SK-N-SH (cell line): ENCODE measurements at regions not wholly inside any gene's neighbourhood (a gene's known extent, or its start where the extent isn't known, plus 50 kb on each side); places are given as distances from the start of the nearest gene placed in this dataset.
"Not testable (repeated sequence)": the region's sequence is repeated elsewhere in the genome, so short reads cannot be mapped to it uniquely, and the experiment has no call there.

ENCODE experiments used
- CTCF ChIA-PET: fragments of 300-600, 350-600 bp; formaldehyde crosslinking; extraction: SDS; loops from one replicate; lab custom pipeline; 2021; lab: Yijun Ruan, JAX
- POLR2A ChIA-PET: fragments of 350-600 bp; sonication (Branson Sonifier 250); formaldehyde crosslinking; extraction: SDS; loops from one replicate; lab custom pipeline; 2020; ENCODE audit warnings: antibody characterized with exemption, inconsistent platforms; lab: Yijun Ruan, JAX
- DNase-seq: peaks from one replicate; pipeline ENCODE4 v3.0.0; 2012
- H2AFZ ChIP-seq: fragments of 200-600 bp; sonication (generic); 2 replicates; pipeline ENCODE4 v1.8.1; 2016; ENCODE audit warnings: antibody characterized with exemption, mild to moderate bottlenecking, low read depth
- H3F3A ChIP-seq: fragments of 200-600 bp; sonication (generic); replicated peaks from 2 replicates; pipeline ENCODE3; 2016; ENCODE audit warnings: antibody characterized with exemption, mild to moderate bottlenecking; ENCODE audit not compliant: insufficient read depth
- H3K27ac ChIP-seq, 2 experiments: fragments of 200-500 bp in 1 of 2; fragments of 200-600 bp in 1 of 2; sonication (Bioruptor generic) in 1 of 2; sonication (generic), shearing (Covaris generic) in 1 of 2; 2 replicates each; pipeline versions ENCODE4 v1.5.1 to v1.6.1; 2014 to 2016; ENCODE audit warnings: low read depth in 2 of 2, inconsistent platforms in 1 of 2, low read length in 1 of 2, mild to moderate bottlenecking in 1 of 2, mixed read lengths in 1 of 2
- H3K27me3 ChIP-seq: fragments of 200-600 bp; sonication (generic), shearing (Covaris generic); 2 replicates; pipeline ENCODE4 v1.6.1; 2016; ENCODE audit warnings: mixed run types; ENCODE audit not compliant: insufficient read depth
- H3K36me3 ChIP-seq, 2 experiments: fragments of 200-500 bp in 1 of 2; fragments of 200-600 bp in 1 of 2; sonication (Bioruptor generic) in 1 of 2; sonication (generic) in 1 of 2; replicated peaks in 1 of 2; 2 replicates each; pipeline versions ENCODE3 to v1.5.1; 2014 to 2016; ENCODE audit warnings: low read length in 1 of 2, mild to moderate bottlenecking in 1 of 2; ENCODE audit not compliant: insufficient read depth in 2 of 2, control insufficient read depth in 1 of 2
- H3K4me1 ChIP-seq, 2 experiments: fragments of 200-500 bp in 1 of 2; fragments of 200-600 bp in 1 of 2; sonication (Bioruptor generic) in 1 of 2; sonication (generic), shearing (Covaris generic) in 1 of 2; 2 replicates each; pipeline versions ENCODE4 v1.5.1 to v1.6.1; 2014 to 2016; ENCODE audit warnings: low read depth in 1 of 2, low read length in 1 of 2, mixed run types in 1 of 2; ENCODE audit not compliant: insufficient read depth in 2 of 2, control insufficient read depth in 1 of 2
- H3K4me2 ChIP-seq: fragments of 200-600 bp; sonication (generic), shearing (Covaris generic); 2 replicates; pipeline ENCODE4 v1.6.1; 2017; ENCODE audit warnings: mixed run types
- H3K4me3 ChIP-seq, 2 experiments: fragments of 200-500 bp in 1 of 2; fragments of 200-600 bp in 1 of 2; sonication (Bioruptor generic) in 1 of 2; sonication (generic), shearing (Covaris generic) in 1 of 2; 2 replicates each; pipeline versions ENCODE4 v1.5.1 to v1.8.1; 2014 to 2016; ENCODE audit warnings: low read depth in 2 of 2, inconsistent platforms in 1 of 2, low read length in 1 of 2, mild to moderate bottlenecking in 1 of 2, mixed read lengths in 1 of 2, moderate library complexity in 1 of 2
- H3K79me2 ChIP-seq: fragments of 200-600 bp; sonication (generic); 2 replicates; pipeline ENCODE4 v1.8.1; 2017; ENCODE audit warnings: mild to moderate bottlenecking; ENCODE audit not compliant: insufficient read depth
- H3K9ac ChIP-seq: fragments of 200-600 bp; sonication (generic); 2 replicates; pipeline ENCODE4 v1.6.1; 2017; ENCODE audit warnings: mixed run types
- H3K9me2 ChIP-seq: fragments of 200-600 bp; sonication (generic); 2 replicates; pipeline ENCODE4 v1.6.1; 2017; ENCODE audit warnings: mixed run types
- H3K9me3 ChIP-seq: fragments of 200-600 bp; sonication (generic); 2 replicates; pipeline ENCODE4 v1.6.1; 2017; ENCODE audit warnings: mixed run types, mild to moderate bottlenecking, moderate library complexity
- H4K20me1 ChIP-seq: fragments of 200-600 bp; sonication (generic); 2 replicates; pipeline ENCODE4 v1.6.1; 2017; ENCODE audit warnings: mild to moderate bottlenecking, mixed run types; ENCODE audit not compliant: insufficient read depth
- CTCF ChIP-seq: fragments of 200-600 bp; sonication (generic); IDR thresholded peaks from 2 replicates; pipeline ENCODE4 v1.6.1; 2017; ENCODE audit warnings: antibody characterized with exemption, mild to moderate bottlenecking, moderate library complexity
- ELF1 ChIP-seq: IDR thresholded peaks from 2 replicates; pipeline ENCODE4 v1.4.0; 2012
- EZH2phosphoT487 ChIP-seq: fragments of 200-600 bp; sonication (generic); IDR thresholded peaks from 2 replicates; pipeline ENCODE4 v1.6.1; 2017; ENCODE audit warnings: low read depth, mixed run types, mild to moderate bottlenecking, antibody characterized with exemption, moderate library complexity, borderline replicate concordance
- FOSL2 ChIP-seq: IDR thresholded peaks from 2 replicates; pipeline ENCODE4 v1.4.0; 2012; ENCODE audit warnings: low read depth, mild to moderate bottlenecking, moderate library complexity, borderline replicate concordance
- FOXM1 ChIP-seq: IDR thresholded peaks from 2 replicates; pipeline ENCODE4 v1.4.0; 2012; ENCODE audit warnings: low read depth, mild to moderate bottlenecking
- JUND ChIP-seq: IDR thresholded peaks from 2 replicates; pipeline ENCODE4 v1.4.0; 2012
- MAX ChIP-seq: IDR thresholded peaks from 2 replicates; pipeline ENCODE4 v1.4.0; 2012; ENCODE audit warnings: low read depth
- MEF2A ChIP-seq: IDR thresholded peaks from 2 replicates; pipeline ENCODE4 v1.4.0; 2012; ENCODE audit warnings: low read depth, borderline replicate concordance
- NFIC ChIP-seq: IDR thresholded peaks from 2 replicates; pipeline ENCODE4 v1.4.0; 2012; ENCODE audit warnings: borderline replicate concordance
- NRF1 ChIP-seq: IDR thresholded peaks from 2 replicates; pipeline ENCODE4 v1.6.1; 2012; ENCODE audit warnings: low read depth, mild to moderate bottlenecking, low read length
- POLR2AphosphoS5 ChIP-seq: IDR thresholded peaks from 2 replicates; pipeline ENCODE4 v1.6.1; 2012; ENCODE audit warnings: low read depth, low read length
- SIN3A ChIP-seq: IDR thresholded peaks from 2 replicates; pipeline ENCODE4 v1.6.1; 2012; ENCODE audit warnings: low read depth, mild to moderate bottlenecking, low read length, moderate library complexity, borderline replicate concordance
- SMC3 ChIP-seq: IDR thresholded peaks from 2 replicates; pipeline ENCODE4 v1.6.1; 2012; ENCODE audit warnings: low read depth, low read length, improper control_type of control experiment
- TAF1 ChIP-seq: IDR thresholded peaks from 2 replicates; pipeline ENCODE4 v1.6.1; 2012; ENCODE audit warnings: low read depth, mild to moderate bottlenecking, low read length, moderate library complexity, borderline replicate concordance
- USF2 ChIP-seq: fragments of 150-350 bp; IDR thresholded peaks from 2 replicates; pipeline ENCODE4 v1.6.1; 2017; ENCODE audit warnings: antibody characterized with exemption, low read length, low read depth, borderline replicate concordance
- YY1 ChIP-seq: IDR thresholded peaks from 2 replicates; pipeline ENCODE4 v1.4.0; 2012; ENCODE audit warnings: low read depth, mild to moderate bottlenecking
- ZBTB33 ChIP-seq: IDR thresholded peaks from 2 replicates; pipeline ENCODE4 v1.4.0; 2012; ENCODE audit warnings: low read depth, borderline replicate concordance
- WGBS: methylation state at CpG from one replicate; pipeline ENCODE4 v1.1.6; 2017; ENCODE audit warnings: low lambda C conversion rate; 5-methylcytosine and 5-hydroxymethylcytosine counted together

- 68% methylated on average over 3 of the region's 3 CpGs for WGBS
Measured at GRCh38 chr7:73960548-73960947, 67.4 kb upstream of the ELN start.

GRCh38 chr7:73961991-73962390, 66.0 kb upstream of the ELN start:
- Histone ChIP-seq H3K9me3 (peaks cover 22% of the 10 kb centered on the region), H3F3A (peaks cover 12% of the 10 kb centered on the region)
- not testable (repeated sequence) for H3K4me1 ChIP-seq, H4K20me1 ChIP-seq, H3K4me2 ChIP-seq, H3K9me2 ChIP-seq, H3K27ac ChIP-seq, H3K9ac ChIP-seq, H3K27me3 ChIP-seq, H2AFZ ChIP-seq, H3K4me3 ChIP-seq, DNase-seq, H3K36me3 ChIP-seq, H3K79me2 ChIP-seq
- 93% methylated on average over 9 of the region's 9 CpGs for WGBS
- POLR2A ChIA-PET, result interaction anchor here (0.8 kb wide), 1 partner anchor 127 kb away, joined by 5 read pairs; no protein-coding TSS in a partner anchor
- CTCF ChIA-PET, result interaction anchor here (0.6 to 1.8 kb wide), 3 partner anchors 38 to 64 kb away, joined by 3 to 6 read pairs (median 5); no protein-coding TSS in a partner anchor

More at GRCh38 chr7:73960548-73960947, 67.4 kb upstream of the ELN start:
- no peak overlapping the region for H3K9ac ChIP-seq
- peaks cover 12% of the 10 kb centered on the region for H3F3A ChIP-seq
- DNase-seq, result no peak
- no peaks in the 10 kb centered on the region for H3K9me2 ChIP-seq
- no peaks in the 10 kb centered on the region for H4K20me1 ChIP-seq
- H3K4me2 ChIP-seq, result no peak overlapping the region
- peaks cover 22% of the 10 kb centered on the region for H3K9me3 ChIP-seq
- H3K36me3 ChIP-seq, result no peaks in the 10 kb centered on the region
- TF ChIP-seq FOXM1 (no peak), SMC3 (no peak), MEF2A (no peak), SIN3A (no peak), MAX (no peak), TAF1 (no peak), USF2 (no peak), YY1 (no peak)
- TF ChIP-seq, all 33 proteins: peak for 0
- Histone ChIP-seq H3K4me3 (no peak overlapping the region), H3K4me1 (no peaks in the 10 kb centered on the region), H2AFZ (no peak overlapping the region), H3K27ac (no peak overlapping the region), H3K79me2 (no peaks in the 10 kb centered on the region), H3K27me3 (no peaks in the 10 kb centered on the region)
- POLR2A ChIA-PET, result no interaction called here
- CTCF ChIA-PET, result interaction anchor here (0.5 to 1.4 kb wide), 3 partner anchors 9 to 81 kb away, joined by 3 to 6 read pairs (median 3); no protein-coding TSS in a partner anchor

- no peaks in the 10 kb centered on the region for H3K79me2 ChIP-seq
- no peak overlapping the region for H2AFZ ChIP-seq
- DNase-seq, result no peak
- H3K36me3 ChIP-seq, result no peaks in the 10 kb centered on the region
- no peaks in the 10 kb centered on the region for H3K4me1 ChIP-seq
- no peak overlapping the region for H3K9ac ChIP-seq
- H3K27ac ChIP-seq, result no peak overlapping the region
- 37% methylated on average over 2 of the region's 2 CpGs for WGBS
- no peak overlapping the region for H3K4me3 ChIP-seq
- peaks cover 9% of the 10 kb centered on the region for H3F3A ChIP-seq
- POLR2A ChIA-PET, result no interaction called here
- H4K20me1 ChIP-seq, result no peaks in the 10 kb centered on the region
- H3K9me2 ChIP-seq, result no peaks in the 10 kb centered on the region
- TF ChIP-seq ELF1, result no peak
- no peak for TF ChIP-seq SMC3
- no peak for TF ChIP-seq YY1
- TF ChIP-seq FOSL2, result no peak
- TF ChIP-seq ZBTB33, result no peak
- no peak for TF ChIP-seq CTCF
- TF ChIP-seq FOXM1, result no peak
- TF ChIP-seq EZH2phosphoT487, result no peak
- no peak for TF ChIP-seq NFIC
- TF ChIP-seq NRF1, result no peak
- no peak for TF ChIP-seq POLR2AphosphoS5
- no peak for TF ChIP-seq JUND
- no peak overlapping the region for H3K4me2 ChIP-seq
- H3K9me3 ChIP-seq, result peaks cover 22% of the 10 kb centered on the region
- CTCF ChIA-PET, result interaction anchor here (0.7 to 1.8 kb wide), 4 partner anchors 11 to 63 kb away, joined by 3 to 5 read pairs (median 3); no protein-coding TSS in a partner anchor
- no peaks in the 10 kb centered on the region for H3K27me3 ChIP-seq
Measured at GRCh38 chr7:73963252-73963822, 64.6 kb upstream of the ELN start.
